IMR-90 (cell line): ENCODE measurements at regions not wholly inside any gene's neighbourhood (a gene's known extent, or its start where the extent isn't known, plus 50 kb on each side); places are given as distances from the start of the nearest gene placed in this dataset.

ENCODE experiments used
- ATAC-seq: fragments of 200-7000 bp; cut with Tn5 transposase; 2 replicates; pipeline ENCODE4 v1.9.1; 2020; ENCODE audit warnings: low read depth, mild to moderate bottlenecking, moderate library complexity
- BruUV-seq: library from RNA; stranded (reverse); fragments of 400-500 nt; replicated peaks from 2 replicates; lab custom pipeline; 2021; lab: Mats Ljungman, UMichigan
- CTCF ChIA-PET: fragments of 300-600 bp; formaldehyde crosslinking; extraction: SDS; loops from one replicate; lab custom pipeline; 2021; ENCODE audit warnings: antibody characterized with exemption; lab: Yijun Ruan, JAX
- POLR2A ChIA-PET: fragments of 300-600 bp; sonication (Branson Sonifier 250); formaldehyde crosslinking; loops from one replicate; lab custom pipeline; 2022; ENCODE audit warnings: antibody characterized with exemption; ENCODE audit not compliant: unreplicated experiment; lab: Charles Lee
- DNase-seq: peaks from one replicate; pipeline ENCODE4 v3.0.0; 2013
- H2AFZ ChIP-seq: replicated peaks from 2 replicates; pipeline ENCODE3; 2013; ENCODE audit warnings: low read length, mild to moderate bottlenecking; ENCODE audit not compliant: poor library complexity
- H2AK5ac ChIP-seq: 2 replicates; pipeline ENCODE4 v1.6.1; 2013; ENCODE audit warnings: low read depth, low read length, inconsistent platforms
- H2AK9ac ChIP-seq: replicated peaks from 2 replicates; pipeline ENCODE3; 2013; ENCODE audit warnings: mild to moderate bottlenecking, low read depth, low read length, moderate library complexity; ENCODE audit not compliant: poor library complexity
- H2BK120ac ChIP-seq: 2 replicates; pipeline ENCODE4 v1.6.1; 2013; ENCODE audit warnings: low read depth, low read length, inconsistent platforms
- H2BK15ac ChIP-seq: 3 replicates; pipeline ENCODE4 v1.6.1; 2013; ENCODE audit warnings: low read depth, low read length, inconsistent platforms
- H2BK20ac ChIP-seq: 2 replicates; pipeline ENCODE4 v1.6.1; 2013; ENCODE audit warnings: low read depth, mild to moderate bottlenecking, inconsistent platforms, low read length, moderate library complexity
- H2BK5ac ChIP-seq: 2 replicates; pipeline ENCODE4 v1.6.1; 2013; ENCODE audit warnings: mild to moderate bottlenecking, low read depth, low read length, inconsistent platforms; ENCODE audit not compliant: poor library complexity, severe bottlenecking
- H3K14ac ChIP-seq: replicated peaks from 2 replicates; pipeline ENCODE4 v1.6.1; 2013; ENCODE audit warnings: low read depth, low read length, inconsistent platforms
- H3K18ac ChIP-seq: 2 replicates; pipeline ENCODE4 v1.6.1; 2013; ENCODE audit warnings: low read depth, low read length, control low read depth
- H3K23ac ChIP-seq: 2 replicates; pipeline ENCODE4 v1.6.1; 2013; ENCODE audit warnings: low read depth, low read length, inconsistent platforms
- H3K27ac ChIP-seq: 2 replicates; pipeline ENCODE4 v1.5.1; 2013; ENCODE audit warnings: mild to moderate bottlenecking, control low read depth, low read length; ENCODE audit not compliant: insufficient read depth
- H3K27me3 ChIP-seq: 2 replicates; pipeline ENCODE4 v1.6.1; 2013; ENCODE audit warnings: low read length; ENCODE audit not compliant: control insufficient read depth, insufficient read depth
- H3K36me3 ChIP-seq: 2 replicates; pipeline ENCODE4 v1.6.1; 2013; ENCODE audit warnings: low read length, mixed read lengths; ENCODE audit not compliant: control insufficient read depth, insufficient read depth
- H3K4ac ChIP-seq: 2 replicates; pipeline ENCODE4 v1.6.1; 2013; ENCODE audit warnings: low read depth, low read length, inconsistent platforms
- H3K4me1 ChIP-seq: 2 replicates; pipeline ENCODE4 v1.6.1; 2013; ENCODE audit warnings: low read length, mixed read lengths; ENCODE audit not compliant: control insufficient read depth, insufficient read depth
- H3K4me2 ChIP-seq: 2 replicates; pipeline ENCODE4 v1.6.1; 2013; ENCODE audit warnings: low read depth, mild to moderate bottlenecking, control low read depth, low read length, moderate library complexity
- H3K4me3 ChIP-seq: 2 replicates; pipeline ENCODE4 v1.5.1; 2013; ENCODE audit warnings: low read depth, mild to moderate bottlenecking, control low read depth, low read length, moderate library complexity; ENCODE audit not compliant: insufficient read depth
- H3K56ac ChIP-seq: 2 replicates; pipeline ENCODE4 v1.6.1; 2013; ENCODE audit warnings: low read length, inconsistent platforms; ENCODE audit not compliant: insufficient read depth; ENCODE audit errors: extremely low read depth
- H3K79me1 ChIP-seq, 2 experiments: 2 replicates each; pipeline ENCODE4 v1.6.1; 2013; ENCODE audit warnings: low read length in 2 of 2, inconsistent platforms in 1 of 2, low read depth in 1 of 2
- H3K9ac ChIP-seq: 2 replicates; pipeline ENCODE4 v1.6.1; 2013; ENCODE audit warnings: low read depth, low read length, control low read depth
- H3K9me1 ChIP-seq: 2 replicates; pipeline ENCODE4 v1.6.1; 2013; ENCODE audit warnings: low read length, inconsistent platforms; ENCODE audit not compliant: insufficient read depth
- H3K9me3 ChIP-seq: 2 replicates; pipeline ENCODE4 v1.6.1; 2013; ENCODE audit warnings: low read length; ENCODE audit not compliant: control insufficient read depth, insufficient read depth
- H4K20me1 ChIP-seq: 2 replicates; pipeline ENCODE4 v1.6.1; 2013; ENCODE audit warnings: low read length, inconsistent platforms; ENCODE audit not compliant: insufficient read depth
- H4K5ac ChIP-seq: 2 replicates; pipeline ENCODE4 v1.6.1; 2013; ENCODE audit warnings: mild to moderate bottlenecking, low read depth, low read length, control low read depth
- H4K8ac ChIP-seq, 2 experiments: 2 replicates each; pipeline ENCODE4 v1.6.1; 2013; ENCODE audit warnings: low read depth in 2 of 2, low read length in 2 of 2, control low read depth in 1 of 2, inconsistent platforms in 1 of 2
- H4K91ac ChIP-seq: 2 replicates; pipeline ENCODE4 v1.6.1; 2013; ENCODE audit warnings: low read depth, low read length, inconsistent platforms; ENCODE audit not compliant: insufficient read depth
- BHLHE40 ChIP-seq: fragments of 150-350 bp; IDR thresholded peaks from 2 replicates; pipeline ENCODE4 v1.6.1; 2016; ENCODE audit warnings: mild to moderate bottlenecking, low read depth, low read length
- CEBPB ChIP-seq: IDR thresholded peaks from 2 replicates; pipeline ENCODE4 v1.6.1; 2012; ENCODE audit warnings: low read depth, low read length, improper control_type of control experiment
- CHD1 ChIP-seq: IDR thresholded peaks from 2 replicates; pipeline ENCODE4 v1.6.1; 2012; ENCODE audit warnings: low read depth, low read length, improper control_type of control experiment
- CTCF ChIP-seq: conservative IDR thresholded peaks from 2 replicates; pipeline ENCODE4 v1.5.1; 2012; ENCODE audit warnings: mild to moderate bottlenecking, low read depth, low read length, improper control_type of control experiment
- ELK1 ChIP-seq: fragments of 150-350 bp; IDR thresholded peaks from 2 replicates; pipeline ENCODE4 v1.6.1; 2016; ENCODE audit warnings: low read depth, mild to moderate bottlenecking, low read length, moderate library complexity, borderline replicate concordance
- FOS ChIP-seq: fragments of 150-350 bp; IDR thresholded peaks from 2 replicates; pipeline ENCODE4 v1.6.1; 2016; ENCODE audit warnings: low read depth, low read length
- MAFK ChIP-seq: IDR thresholded peaks from 2 replicates; pipeline ENCODE4 v1.6.1; 2012; ENCODE audit warnings: low read depth, low read length, improper control_type of control experiment
- MAZ ChIP-seq: IDR thresholded peaks from 2 replicates; pipeline ENCODE4 v1.6.1; 2012; ENCODE audit warnings: low read depth, mild to moderate bottlenecking, low read length, improper control_type of control experiment, moderate library complexity, borderline replicate concordance
- MXI1 ChIP-seq: IDR thresholded peaks from 2 replicates; pipeline ENCODE4 v1.6.1; 2012; ENCODE audit warnings: low read depth, mild to moderate bottlenecking, low read length, moderate library complexity, borderline replicate concordance
- NFE2L2 ChIP-seq: fragments of 150-350 bp; IDR thresholded peaks from 2 replicates; pipeline ENCODE4 v1.6.1; 2016; ENCODE audit warnings: low read depth, mild to moderate bottlenecking, low read length
- POLR2A ChIP-seq: IDR thresholded peaks from 2 replicates; pipeline ENCODE4 v1.6.1; 2012; ENCODE audit warnings: mild to moderate bottlenecking, low read depth, low read length
- RAD21 ChIP-seq: IDR thresholded peaks from 2 replicates; pipeline ENCODE4 v1.6.1; 2012; ENCODE audit warnings: low read length, improper control_type of control experiment
- RCOR1 ChIP-seq: IDR thresholded peaks from 2 replicates; pipeline ENCODE4 v1.6.1; 2012; ENCODE audit warnings: mild to moderate bottlenecking, low read length, improper control_type of control experiment; ENCODE audit not compliant: insufficient replicate concordance
- RFX5 ChIP-seq: IDR thresholded peaks from 2 replicates; pipeline ENCODE4 v1.8.0; 2012; ENCODE audit warnings: low read depth, mild to moderate bottlenecking, low read length, moderate library complexity
- SMC3 ChIP-seq: fragments of 150-350 bp; IDR thresholded peaks from 2 replicates; pipeline ENCODE4 v1.6.1; 2016; ENCODE audit warnings: low read depth, mild to moderate bottlenecking, antibody characterized with exemption, low read length, moderate library complexity
- USF2 ChIP-seq: fragments of 150-350 bp; IDR thresholded peaks from 2 replicates; pipeline ENCODE4 v1.6.1; 2017; ENCODE audit warnings: mild to moderate bottlenecking, antibody characterized with exemption, low read length, low read depth
- WGBS, 2 experiments: methylation state at CpG; one replicate each; pipeline versions ENCODE4 v1.1.5 to v1.1.7; 2013; ENCODE audit warnings: missing lambda C conversion rate in 2 of 2; ENCODE audit not compliant: insufficient read length in 1 of 2; ENCODE audit errors: extremely low coverage in 2 of 2; 5-methylcytosine and 5-hydroxymethylcytosine counted together
- dilution Hi-C: fragments of 300-500 bp; cut with HindIII; formaldehyde crosslinking; loops from one replicate; pipeline ENCODE4 v1.14.3; 2018; ENCODE audit warnings: low sequenced_read_pairs; ENCODE audit not compliant: unreplicated experiment
- in situ Hi-C: fragments of 300-500 bp; cut with MboI; formaldehyde crosslinking; loops from 3 replicates; pipeline ENCODE4 v1.14.3; 2019; ENCODE audit warnings: low sequenced_read_pairs, inconsistent platforms, mixed read lengths
- intact Hi-C: fragments of 100-400 bp; cut with micrococcal nuclease; formaldehyde crosslinking; loops from 2 replicates; pipeline ENCODE4 v1.10.0; 2022

- H2AFZ ChIP-seq, result no peak overlapping the region
- no peak overlapping the region for H3K27ac ChIP-seq
- ChIA-PET CTCF (interaction anchor here (0.7 kb wide), 1 partner anchor 442 kb away, joined by 3 read pairs; no protein-coding TSS in a partner anchor), POLR2A (interaction anchor here (0.5 kb wide), 1 partner anchor 12 kb away, joined by 4 read pairs; no protein-coding TSS in a partner anchor)
- H2BK120ac ChIP-seq, result no peak overlapping the region
- H2BK20ac ChIP-seq, result no peak overlapping the region
- no peaks in the 10 kb centered on the region for H4K20me1 ChIP-seq
- H3K18ac ChIP-seq, result no peak overlapping the region
- H3K27me3 ChIP-seq, result no peaks in the 10 kb centered on the region
- H3K56ac ChIP-seq, result no peak overlapping the region
- dilution Hi-C loops, result no loop called here
- H2AK5ac ChIP-seq, result no peak overlapping the region
- H3K14ac ChIP-seq, result no peak overlapping the region
- intact Hi-C loops, result no loop called here
- H3K79me1 ChIP-seq, result no peaks in the 10 kb centered on the region
- no peak overlapping the region for H2AK9ac ChIP-seq
- peaks cover 2% of the 10 kb centered on the region for H3K9me3 ChIP-seq
- no TSS peak for BruUV-seq
- no peak overlapping the region for H3K23ac ChIP-seq
- H2BK15ac ChIP-seq, result no peak overlapping the region
- WGBS, 2 experiments, result no CpG with 5 or more reads among the region's 2 CpGs
- no peaks in the 10 kb centered on the region for H3K9me1 ChIP-seq
- DNase-seq, result no peak
- H4K8ac ChIP-seq, result no peak overlapping the region
- no peaks in the 10 kb centered on the region for H3K36me3 ChIP-seq
- TF ChIP-seq CEBPB (no peak), SMC3 (no peak), MAZ (no peak), MXI1 (no peak), ELK1 (no peak), CTCF (no peak), RAD21 (no peak), POLR2A (no peak), MAFK (no peak), BHLHE40 (no peak), RCOR1 (no peak), RFX5 (no peak), CHD1 (no peak), NFE2L2 (no peak), USF2 (no peak), FOS (no peak)
- in situ Hi-C loops, result no loop called here
- no peaks in the 10 kb centered on the region for H3K4me1 ChIP-seq
- no peak for ATAC-seq
- H3K4ac ChIP-seq, result no peak overlapping the region
- H3K4me3 ChIP-seq, result no peak overlapping the region
- H2BK5ac ChIP-seq, result no peak overlapping the region
- H3K4me2 ChIP-seq, result no peak overlapping the region
- H3K9ac ChIP-seq, result no peak overlapping the region
- no peak overlapping the region for H4K91ac ChIP-seq
- no peak overlapping the region for H4K5ac ChIP-seq
These were observed 603.4 kb downstream of the MMUT start for GRCh38 chr6:48859562-48860123.
